Colonic mucosa (tissue), 4 donors: ENCODE measurements at regions not wholly inside any gene's neighbourhood (a gene's known extent, or its start where the extent isn't known, plus 50 kb on each side); places are given as distances from the start of the nearest gene placed in this dataset.

Experiments used
- DNase-seq: peaks from one replicate; pipeline ENCODE4 v3.0.0-alpha.2; 2020
- H3K27ac ChIP-seq: fragments of 200-600 bp; one replicate; pipeline ENCODE4 v1.8.0; 2021
- H3K27me3 ChIP-seq: fragments of 200-600 bp; one replicate; pipeline ENCODE4 v1.8.0; 2021
- H3K36me3 ChIP-seq: fragments of 200-600 bp; one replicate; pipeline ENCODE4 v1.8.0; 2021
- H3K4me1 ChIP-seq: fragments of 200-600 bp; one replicate; pipeline ENCODE4 v1.8.0; 2021; ENCODE audit warnings: mild to moderate bottlenecking
- H3K4me3 ChIP-seq: fragments of 200-600 bp; one replicate; pipeline ENCODE4 v1.8.0; 2021
- H3K9ac ChIP-seq, 2 donors: one replicate each; pipeline ENCODE4 v1.7.0; 2013; ENCODE audit warnings: control low read depth in 2 of 2, low read depth in 2 of 2, low read length in 2 of 2
- H3K9me3 ChIP-seq: fragments of 200-600 bp; one replicate; pipeline ENCODE4 v1.8.0; 2021
- intact Hi-C: fragments of 100-400 bp; cut with DNase I; formaldehyde crosslinking; loops from one replicate; pipeline ENCODE4 v1.14.1; 2022
- TF ChIP-seq, protein P1 (sequence below): fragments of 200-600 bp; IDR thresholded peaks from one replicate; pipeline ENCODE4 v1.8.0; 2022; ENCODE audit warnings: antibody characterized with exemption, mild to moderate bottlenecking
- donor health status: healthy.
- donor health status: DM: no; HTN: no; CAD: no.
- donor health status: DM: no; HTN: no; CAD: no.

DNA sequence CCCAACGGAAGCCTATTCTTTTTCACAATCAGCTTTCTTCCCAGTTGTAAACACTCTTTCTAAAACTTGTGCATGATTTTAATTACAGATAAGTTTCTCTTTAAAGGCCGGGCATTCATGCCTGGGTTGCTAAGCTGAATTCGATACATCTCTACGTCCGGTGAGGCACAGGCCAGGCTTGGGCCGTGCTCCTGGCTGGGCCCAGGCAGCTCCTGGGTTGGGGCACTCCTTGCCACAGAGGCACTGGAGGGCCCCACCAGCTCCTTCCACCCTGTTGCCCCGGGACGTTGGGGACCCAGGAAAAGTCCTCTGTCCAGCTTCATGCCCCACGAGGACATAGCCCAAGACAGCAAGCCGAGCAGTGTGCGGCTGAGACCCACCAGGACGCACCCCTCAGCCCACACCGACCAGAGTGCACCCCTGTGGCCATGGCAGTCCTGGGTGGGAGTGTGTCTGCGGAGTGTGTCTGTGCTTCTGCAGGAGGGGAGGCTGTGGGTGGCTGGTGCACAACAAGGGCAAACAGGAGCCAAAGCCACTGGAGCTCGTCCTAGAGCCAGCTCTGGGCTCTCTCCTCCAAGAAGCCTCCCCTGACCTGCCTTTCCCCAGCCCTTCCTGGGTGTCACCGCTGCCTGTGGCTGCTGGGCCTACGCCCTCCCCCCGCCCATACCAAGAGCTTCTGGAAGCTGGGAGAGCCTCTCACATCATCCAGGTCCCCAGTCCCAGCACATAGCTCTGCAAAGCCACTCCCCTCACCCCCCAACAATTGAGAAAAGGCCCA, 128.0 kb upstream of the NKX1-1 start:
- intact Hi-C loops: no loop called here
- peaks cover 6% of the 10 kb centered on the region for H3K27me3 ChIP-seq
- no peak for DNase-seq

DNA sequence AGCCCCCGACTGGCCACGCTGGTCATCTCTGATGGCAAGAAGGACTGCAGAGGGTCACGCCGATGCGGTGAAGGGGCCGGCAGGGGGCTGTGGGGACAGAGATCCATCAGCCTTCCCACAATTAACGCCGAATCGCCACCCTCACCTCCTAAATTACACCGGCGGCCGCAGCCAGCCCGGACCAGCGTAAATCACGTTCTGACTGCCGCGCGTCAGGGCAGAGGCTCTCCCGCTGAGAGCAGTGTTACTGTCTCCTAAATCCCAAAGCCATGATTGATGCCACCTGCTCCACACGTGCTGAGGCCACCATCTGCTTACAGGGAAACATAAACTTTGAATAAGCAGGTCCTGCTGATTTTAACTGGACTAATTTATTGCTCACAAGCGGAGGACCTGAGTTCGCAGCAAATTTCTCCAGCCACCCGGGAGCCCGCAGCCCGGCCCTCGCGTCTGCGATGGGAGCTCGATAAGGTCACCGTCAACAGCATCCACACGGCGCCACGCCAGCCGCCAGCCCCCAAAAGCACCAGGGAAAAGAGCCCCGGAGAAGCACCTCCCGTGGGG, 127.3 kb upstream of the NKX1-1 start:
- H3K4me1 ChIP-seq: no peaks in the 10 kb centered on the region
- H3K9me3 ChIP-seq: no peaks in the 10 kb centered on the region
- H3K36me3 ChIP-seq: no peaks in the 10 kb centered on the region
- peaks cover 6% of the 10 kb centered on the region for H3K27me3 ChIP-seq
- H3K27ac ChIP-seq: no peak overlapping the region
- H3K4me3 ChIP-seq: no peak overlapping the region
- TF ChIP-seq, protein P1, sequence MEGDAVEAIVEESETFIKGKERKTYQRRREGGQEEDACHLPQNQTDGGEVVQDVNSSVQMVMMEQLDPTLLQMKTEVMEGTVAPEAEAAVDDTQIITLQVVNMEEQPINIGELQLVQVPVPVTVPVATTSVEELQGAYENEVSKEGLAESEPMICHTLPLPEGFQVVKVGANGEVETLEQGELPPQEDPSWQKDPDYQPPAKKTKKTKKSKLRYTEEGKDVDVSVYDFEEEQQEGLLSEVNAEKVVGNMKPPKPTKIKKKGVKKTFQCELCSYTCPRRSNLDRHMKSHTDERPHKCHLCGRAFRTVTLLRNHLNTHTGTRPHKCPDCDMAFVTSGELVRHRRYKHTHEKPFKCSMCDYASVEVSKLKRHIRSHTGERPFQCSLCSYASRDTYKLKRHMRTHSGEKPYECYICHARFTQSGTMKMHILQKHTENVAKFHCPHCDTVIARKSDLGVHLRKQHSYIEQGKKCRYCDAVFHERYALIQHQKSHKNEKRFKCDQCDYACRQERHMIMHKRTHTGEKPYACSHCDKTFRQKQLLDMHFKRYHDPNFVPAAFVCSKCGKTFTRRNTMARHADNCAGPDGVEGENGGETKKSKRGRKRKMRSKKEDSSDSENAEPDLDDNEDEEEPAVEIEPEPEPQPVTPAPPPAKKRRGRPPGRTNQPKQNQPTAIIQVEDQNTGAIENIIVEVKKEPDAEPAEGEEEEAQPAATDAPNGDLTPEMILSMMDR: no peak
- DNase-seq: no peak
- intact Hi-C loops: no loop called here
- H3K9ac ChIP-seq: no peak overlapping the region

More for the DNA sequence above, 128.0 kb upstream of the NKX1-1 start:
- H3K9ac ChIP-seq: no peak overlapping the region
- no peaks in the 10 kb centered on the region for H3K4me1 ChIP-seq
- H3K4me3 ChIP-seq: no peak overlapping the region
- H3K27ac ChIP-seq: no peak overlapping the region
- TF ChIP-seq, protein P1: no peak
- H3K9me3 ChIP-seq: no peaks in the 10 kb centered on the region
- H3K36me3 ChIP-seq: no peaks in the 10 kb centered on the region

DNA sequence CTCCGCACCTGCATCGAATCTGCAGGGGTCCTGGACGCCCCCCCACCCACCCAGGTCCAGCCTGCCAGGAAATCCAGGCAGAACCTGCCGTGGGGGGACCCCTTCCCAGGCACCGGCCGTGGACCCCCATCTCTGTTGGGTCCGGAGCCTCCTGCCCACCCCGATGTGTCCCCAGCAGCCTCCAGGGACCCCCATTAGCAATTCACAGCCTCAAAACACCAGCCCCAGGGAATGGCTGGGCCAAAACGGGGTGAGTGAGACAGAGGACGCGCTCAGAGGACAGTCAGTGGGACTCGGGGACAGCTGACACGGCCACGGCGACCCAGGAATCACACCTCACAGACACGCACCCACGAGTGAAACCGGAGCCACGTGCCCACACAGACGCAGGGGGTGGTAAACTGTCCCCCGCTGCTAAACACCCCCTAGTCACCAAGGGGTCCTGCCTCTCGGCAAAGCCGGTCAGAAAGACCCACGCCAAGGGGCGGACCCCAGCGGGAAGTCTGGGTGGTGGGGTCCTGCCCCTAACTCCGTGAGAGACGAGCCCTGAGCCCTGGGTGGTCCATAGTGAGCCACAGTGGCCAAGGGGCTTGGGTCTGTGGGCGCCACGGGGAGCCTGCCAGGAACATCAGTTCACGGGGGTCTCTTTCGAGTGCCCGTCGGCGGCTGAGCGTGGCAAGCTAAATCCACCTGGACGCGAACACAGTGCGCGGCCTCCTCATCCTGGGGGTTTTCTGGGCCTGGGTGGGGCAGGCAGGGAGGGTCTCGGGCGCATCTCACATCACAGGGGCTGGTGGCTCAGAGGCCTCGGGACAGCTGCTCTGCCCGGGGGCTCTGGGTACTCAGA, 126.5 kb upstream of the NKX1-1 start:
- Histone ChIP-seq H3K36me3 (no peaks in the 10 kb centered on the region), H3K4me1 (no peaks in the 10 kb centered on the region), H3K9ac (no peak overlapping the region), H3K27me3 (peaks cover 6% of the 10 kb centered on the region), H3K4me3 (no peak overlapping the region), H3K27ac (no peak overlapping the region), H3K9me3 (no peaks in the 10 kb centered on the region)
- intact Hi-C loops: no loop called here
- no peak for DNase-seq
- TF ChIP-seq, protein P1: no peak

DNA sequence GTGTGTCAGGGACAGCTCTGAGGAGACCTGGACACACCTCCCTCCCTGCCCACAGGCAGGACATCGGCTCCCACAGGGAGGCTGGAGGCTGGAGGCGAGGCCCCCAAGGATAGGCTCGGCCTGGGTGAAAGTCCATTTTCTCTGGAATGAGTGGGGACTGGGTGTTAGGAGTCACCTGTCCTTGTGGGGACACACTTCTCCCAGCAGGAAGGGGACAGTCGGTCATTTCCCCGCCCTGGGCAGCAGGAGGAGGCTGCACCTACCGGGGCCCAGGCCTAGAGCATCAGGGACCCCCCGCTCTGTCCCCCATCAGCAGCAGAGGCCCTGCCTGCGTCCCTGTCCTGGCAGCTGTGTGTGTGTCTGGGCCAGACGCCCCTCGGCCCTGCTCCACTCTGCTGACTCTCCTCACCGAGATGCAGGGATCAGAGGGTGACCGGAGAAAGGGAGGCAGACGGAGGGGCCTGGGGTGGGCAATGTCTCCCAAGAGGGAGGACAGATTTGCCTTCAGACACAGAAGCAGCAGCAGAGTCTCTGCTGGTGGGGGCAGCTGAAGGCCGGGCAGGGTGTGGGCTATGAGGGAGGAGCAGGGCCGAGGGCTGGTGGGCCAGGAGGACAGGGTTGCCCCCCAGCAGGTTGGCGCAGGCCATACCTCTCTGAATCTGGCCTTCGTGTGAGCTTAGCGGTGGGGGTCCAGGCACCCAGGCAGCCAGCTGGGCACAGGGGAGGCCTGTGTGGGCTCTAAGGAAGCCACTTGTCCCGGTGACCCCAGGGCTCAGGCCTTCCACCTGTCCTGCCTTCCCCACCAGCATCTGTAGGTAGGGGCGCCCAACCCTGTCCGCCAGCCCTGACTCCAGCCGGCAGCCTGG, 125.7 kb upstream of the NKX1-1 start:
- DNase-seq: no peak
- Histone ChIP-seq H3K27ac (no peak overlapping the region), H3K4me3 (no peak overlapping the region), H3K4me1 (no peaks in the 10 kb centered on the region), H3K27me3 (peaks cover 6% of the 10 kb centered on the region), H3K9ac (no peak overlapping the region), H3K9me3 (no peaks in the 10 kb centered on the region), H3K36me3 (no peaks in the 10 kb centered on the region)
- intact Hi-C loops: no loop called here
- TF ChIP-seq, protein P1: no peak

DNA sequence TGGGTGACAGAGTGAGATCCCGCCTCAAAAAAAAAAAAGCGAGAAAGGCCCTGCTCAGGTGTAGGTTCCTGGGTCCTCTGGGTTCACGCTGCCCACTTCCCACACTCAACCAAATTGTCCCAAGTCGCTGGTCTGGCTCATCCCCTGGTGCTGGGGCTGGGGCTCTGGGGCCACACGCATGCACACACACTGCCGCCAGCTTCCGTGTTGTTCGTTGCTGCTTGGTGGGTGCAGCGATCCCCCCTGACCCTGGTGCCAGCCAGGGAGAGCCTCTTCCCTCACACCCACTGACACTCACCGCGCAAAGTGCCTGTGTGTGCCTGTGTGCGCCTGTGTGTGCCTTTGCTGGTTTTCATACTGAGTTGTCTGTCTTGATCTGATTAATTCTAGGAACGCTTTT, 124.1 kb upstream of the NKX1-1 start:
- Histone ChIP-seq H3K36me3 (no peaks in the 10 kb centered on the region), H3K9me3 (no peaks in the 10 kb centered on the region), H3K27ac (no peak overlapping the region), H3K9ac (no peak overlapping the region), H3K27me3 (peaks cover 6% of the 10 kb centered on the region), H3K4me3 (no peak overlapping the region), H3K4me1 (no peaks in the 10 kb centered on the region)
- intact Hi-C loops: no loop called here
- no peak for DNase-seq
- TF ChIP-seq, protein P1: no peak
